Common myeloid progenitor, CD34-positive (primary cell): ENCODE measurements at regions not wholly inside any gene's neighbourhood (a gene's known extent, or its start where the extent isn't known, plus 50 kb on each side); places are given as distances from the start of the nearest gene placed in this dataset.
A peak's percentile ranks its signal among the peaks of the same experiment; 100 is the strongest.

Experiments
- CTCF ChIA-PET: fragments of 350-600 bp; sonication (Branson Sonifier 250); formaldehyde crosslinking; loops from one replicate; lab custom pipeline; 2021; ENCODE audit warnings: antibody characterized with exemption; lab: Charles Lee
- POLR2A ChIA-PET: fragments of 350-600 bp; sonication (Branson Sonifier 250); formaldehyde crosslinking; loops from one replicate; lab custom pipeline; 2021; ENCODE audit warnings: antibody characterized with exemption; lab: Charles Lee
- DNase-seq, 3 donors: peaks; one replicate each; pipeline versions ENCODE4 v3.0.0 to v3.0.0-alpha.2; 2013
- H3K27ac ChIP-seq, 2 experiments: 1 replicate in 1 of 2; 2 replicates in 1 of 2; pipeline ENCODE4 v1.7.0; 2013; ENCODE audit warnings: inconsistent platforms in 2 of 2, low read length in 2 of 2, mild to moderate bottlenecking in 2 of 2, low read depth in 1 of 2, moderate library complexity in 1 of 2; ENCODE audit not compliant: severe bottlenecking in 2 of 2, insufficient read depth in 1 of 2, poor library complexity in 1 of 2
- H3K27me3 ChIP-seq, 5 experiments: replicated peaks in 2 of 5; 1 replicate in 3 of 5; 2 replicates in 2 of 5; pipeline versions ENCODE4 v1.6.1 to v1.7.0; 2013; ENCODE audit warnings: low read length in 4 of 5, mild to moderate bottlenecking in 2 of 5, moderate library complexity in 2 of 5, inconsistent platforms in 1 of 5; ENCODE audit not compliant: insufficient read depth in 5 of 5, control insufficient read depth in 4 of 5
- H3K36me3 ChIP-seq, 4 experiments: 1 replicate in 2 of 4; 2 replicates in 2 of 4; pipeline versions ENCODE4 v1.6.1 to v1.7.0; 2013; ENCODE audit warnings: low read length in 3 of 4, control low read depth in 1 of 4, mild to moderate bottlenecking in 1 of 4; ENCODE audit not compliant: control insufficient read depth in 4 of 4, insufficient read depth in 4 of 4
- H3K4me1 ChIP-seq, 4 experiments: 1 replicate in 3 of 4; 2 replicates in 1 of 4; pipeline versions ENCODE4 v1.6.1 to v1.7.1; 2013; ENCODE audit warnings: low read length in 3 of 4, mild to moderate bottlenecking in 3 of 4, control low read depth in 1 of 4, inconsistent platforms in 1 of 4, moderate library complexity in 1 of 4; ENCODE audit not compliant: control insufficient read depth in 4 of 4, insufficient read depth in 4 of 4; ENCODE audit errors: control extremely low read depth in 1 of 4
- H3K4me3 ChIP-seq, 7 experiments: 1 replicate in 4 of 7; 2 replicates in 3 of 7; pipeline versions ENCODE4 v1.5.1 to v1.7.0; 2013; ENCODE audit warnings: mild to moderate bottlenecking in 7 of 7, low read length in 6 of 7, moderate library complexity in 6 of 7, inconsistent platforms in 2 of 7, low read depth in 2 of 7, control low read depth in 1 of 7; ENCODE audit not compliant: insufficient read depth in 4 of 7, control insufficient read depth in 1 of 7; ENCODE audit errors: extremely low read depth in 1 of 7
- H3K9me3 ChIP-seq, 5 experiments: 1 replicate in 4 of 5; 2 replicates in 1 of 5; pipeline versions ENCODE4 v1.6.1 to v1.7.1; 2013; ENCODE audit warnings: low read length in 4 of 5, mild to moderate bottlenecking in 2 of 5, inconsistent platforms in 1 of 5, low read depth in 1 of 5, moderate library complexity in 1 of 5; ENCODE audit not compliant: control insufficient read depth in 4 of 5, insufficient read depth in 2 of 5; ENCODE audit errors: control extremely low read depth in 1 of 5
- WGBS: methylation state at CpG from one replicate; pipeline ENCODE4 v1.1.5; 2013; ENCODE audit not compliant: insufficient coverage; 5-methylcytosine and 5-hydroxymethylcytosine counted together

- Histone ChIP-seq H3K9me3 (no peaks in the 10 kb centered on the region), H3K4me3 (no peak overlapping the region), H3K27me3 (no peaks in the 10 kb centered on the region), H3K4me1 (no peaks in the 10 kb centered on the region), H3K36me3 (no peaks in the 10 kb centered on the region), H3K27ac (no peak overlapping the region)
- ChIA-PET CTCF (no interaction called here), POLR2A (no interaction called here)
- 100% methylated on average over 4 of the region's 4 CpGs for WGBS
- no peak for DNase-seq
These were observed 381.3 kb upstream of the MAF start for GRCh38 chr16:79981814-79982213.

DNA sequence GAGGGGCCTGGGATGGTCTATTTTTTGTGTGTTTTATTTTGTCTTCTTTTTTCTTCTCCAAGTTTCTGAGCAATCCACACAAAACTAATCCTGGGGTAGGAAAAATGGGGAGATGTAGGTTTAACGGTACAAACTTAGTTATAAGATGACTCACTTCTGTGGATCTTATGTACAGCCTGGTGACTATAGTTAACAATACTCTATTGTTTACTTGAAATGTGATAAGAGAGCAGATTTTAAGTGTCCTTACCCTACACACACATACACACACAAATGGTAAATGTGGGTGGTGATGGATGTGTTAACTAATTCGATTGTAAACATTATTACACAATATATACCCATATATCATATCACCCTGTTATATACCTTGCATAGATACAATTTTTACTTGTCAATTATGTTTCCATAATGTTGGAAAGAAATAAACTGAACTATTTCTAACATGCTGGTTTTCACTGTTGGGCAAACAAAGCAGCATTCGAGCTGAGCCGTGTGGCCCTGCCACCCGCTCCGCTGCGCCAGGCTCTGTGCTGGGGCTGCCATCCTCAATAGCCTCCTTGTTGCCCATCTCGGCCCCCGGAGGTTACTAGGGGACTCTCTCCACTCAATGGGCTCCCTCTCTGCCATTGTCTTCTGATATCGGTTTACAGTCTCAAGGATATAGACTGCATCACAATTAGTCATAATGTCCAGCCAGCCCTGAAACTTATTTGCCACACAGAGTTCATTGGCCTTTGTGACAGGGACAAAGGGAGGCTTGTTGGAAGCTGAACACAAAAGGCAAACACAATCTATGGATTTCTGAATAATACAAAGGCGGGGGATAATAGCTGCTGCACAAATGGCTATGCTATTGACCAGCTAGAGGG is 380.3 kb upstream of the MAF start:
- no peaks in the 10 kb centered on the region for H3K4me1 ChIP-seq
- ChIA-PET CTCF (no interaction called here), POLR2A (no interaction called here)
- DNase-seq = no peak
- no peaks in the 10 kb centered on the region for H3K9me3 ChIP-seq
- no peaks in the 10 kb centered on the region for H3K27me3 ChIP-seq
- WGBS = 100% methylated on average over 9 of the region's 11 CpGs
- H3K4me3 ChIP-seq = no peak overlapping the region
- no peaks in the 10 kb centered on the region for H3K36me3 ChIP-seq
- H3K27ac ChIP-seq = no peak overlapping the region

DNA sequence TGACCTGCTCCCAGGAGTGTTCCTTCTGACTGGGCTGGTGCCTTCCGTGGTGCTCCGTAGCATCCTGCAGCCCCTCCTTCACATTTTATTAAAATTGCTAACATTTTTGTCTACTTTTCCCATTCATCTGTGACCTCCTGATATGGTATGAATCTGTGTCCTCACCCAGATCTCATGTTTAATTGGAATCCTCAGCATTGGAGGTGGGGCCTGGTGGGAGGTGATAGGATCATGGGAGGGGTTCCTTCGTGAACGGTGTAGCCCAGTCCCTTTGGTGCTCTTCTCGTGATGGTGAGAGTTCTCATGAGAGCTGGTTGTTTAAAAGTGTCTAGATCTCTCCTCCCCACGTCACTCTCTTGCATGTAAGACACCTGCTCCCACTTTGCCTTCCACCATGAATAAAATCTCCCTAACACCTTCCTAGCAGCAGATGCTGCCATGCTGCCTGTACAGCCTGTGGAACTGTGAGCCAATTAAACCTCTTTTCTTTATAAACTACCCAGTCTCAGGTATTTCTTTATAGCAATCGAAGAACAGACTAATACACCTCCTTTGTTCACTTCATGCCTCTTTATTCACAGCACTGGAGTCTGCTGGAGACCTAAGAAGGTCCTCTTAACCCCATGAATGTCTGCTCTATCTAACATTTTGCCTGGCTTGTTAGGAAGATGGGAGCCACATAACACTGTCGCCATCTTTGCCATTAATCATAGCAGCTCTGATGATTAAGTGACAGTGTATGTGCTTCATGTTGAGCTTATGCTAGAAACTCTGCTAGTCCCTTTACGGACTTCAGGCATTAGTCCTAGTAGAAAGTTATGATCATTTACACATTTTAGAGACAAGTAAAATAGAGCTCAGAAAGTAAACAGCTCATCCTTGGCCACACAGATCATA is 377.7 kb upstream of the MAF start:
- ChIA-PET CTCF (no interaction called here), POLR2A (no interaction called here)
- Histone ChIP-seq H3K27ac (no peak overlapping the region), H3K27me3 (no peaks in the 10 kb centered on the region), H3K9me3 (no peaks in the 10 kb centered on the region), H3K4me3 (no peak overlapping the region), H3K36me3 (no peaks in the 10 kb centered on the region), H3K4me1 (no peaks in the 10 kb centered on the region)
- WGBS = 94% methylated on average over 7 of the region's 9 CpGs
- no peak for DNase-seq

DNA sequence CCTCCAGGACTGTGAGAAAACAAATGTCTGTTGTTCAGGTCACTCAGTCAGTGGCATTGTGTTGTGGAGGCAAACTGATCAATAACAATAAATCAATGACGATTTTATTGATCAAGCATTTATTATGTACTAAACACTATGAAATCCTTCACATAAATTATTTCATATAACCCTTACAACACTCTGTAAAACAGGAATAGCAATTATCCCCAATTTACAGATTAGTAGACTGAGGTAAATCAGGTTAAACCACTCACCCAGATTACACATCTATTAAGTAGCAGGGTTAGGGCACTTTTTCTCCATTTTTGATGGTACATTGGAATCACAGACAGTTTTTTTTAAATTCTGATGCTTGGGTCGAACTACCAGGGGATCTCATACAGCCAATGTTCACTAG is 372.8 kb upstream of the MAF start:
- CTCF ChIA-PET = interaction anchor here (0.7 kb wide), 1 partner anchor 53 kb away, joined by 3 read pairs; no protein-coding TSS in a partner anchor
- H3K36me3 ChIP-seq = no peaks in the 10 kb centered on the region
- WGBS = 100% methylated on average over 1 of the region's 2 CpGs
- no peaks in the 10 kb centered on the region for H3K27me3 ChIP-seq
- H3K27ac ChIP-seq = no peak overlapping the region
- peaks cover 0 to 9% (median 7%) of the 10 kb centered on the region in 4 experiments for H3K4me1 ChIP-seq
- POLR2A ChIA-PET = no interaction called here
- H3K9me3 ChIP-seq = no peaks in the 10 kb centered on the region
- H3K4me3 ChIP-seq = no peak overlapping the region
- no peak for DNase-seq

- DNase-seq = peak in 2 of 3 donors; percentile 51 to 67
- Histone ChIP-seq H3K4me1 (peaks cover 0 to 9% (median 7%) of the 10 kb centered on the region in 4 experiments), H3K27ac (peak overlapping the region in 1 of 2 experiments; percentile 36), H3K27me3 (no peaks in the 10 kb centered on the region), H3K4me3 (peak overlapping the region in 1 of 7 experiments; percentile 1), H3K9me3 (no peaks in the 10 kb centered on the region), H3K36me3 (no peaks in the 10 kb centered on the region)
- WGBS = 40% methylated on average over 3 of the region's 4 CpGs
- ChIA-PET CTCF (no interaction called here), POLR2A (interaction anchor here (0.6 kb wide), 1 partner anchor 40 kb away, joined by 3 read pairs; no protein-coding TSS in a partner anchor)
These were observed 371.6 kb upstream of the MAF start for GRCh38 chr16:79972053-79972704.

- H3K36me3 ChIP-seq = no peaks in the 10 kb centered on the region
- no peak overlapping the region for H3K4me3 ChIP-seq
- DNase-seq = no peak
- peaks cover 0 to 9% (median 7%) of the 10 kb centered on the region in 4 experiments for H3K4me1 ChIP-seq
- no peaks in the 10 kb centered on the region for H3K27me3 ChIP-seq
- CTCF ChIA-PET = no interaction called here
- no peaks in the 10 kb centered on the region for H3K9me3 ChIP-seq
- POLR2A ChIA-PET = no interaction called here
- H3K27ac ChIP-seq = no peak overlapping the region
These were observed 370.7 kb upstream of the MAF start for GRCh38 chr16:79971237-79971572.
